MCF 10A (cell line): ENCODE measurements at regions not wholly inside any gene's neighbourhood (a gene's known extent, or its start where the extent isn't known, plus 50 kb on each side); places are given as distances from the start of the nearest gene placed in this dataset.

Experiments used
- BruUV-seq: library from RNA; stranded (reverse); fragments of 400-500 nt; replicated peaks from 2 replicates; lab custom pipeline; 2021; lab: Mats Ljungman, UMichigan
- CTCF ChIA-PET: fragments of 300-600 bp; sonication (Branson Sonifier 250); formaldehyde crosslinking; extraction: SDS; loops from one replicate; lab custom pipeline; 2021; ENCODE audit warnings: antibody characterized with exemption, inconsistent platforms; lab: Yijun Ruan, JAX
- POLR2A ChIA-PET: fragments of 300-600, 350-650 bp; sonication (Branson Sonifier 250); formaldehyde crosslinking; extraction: SDS; loops from one replicate; lab custom pipeline; 2020; ENCODE audit warnings: antibody characterized with exemption, inconsistent platforms; lab: Yijun Ruan, JAX
- DNase-seq: peaks from one replicate; pipeline ENCODE4 v3.0.0-alpha.2; 2018; ENCODE audit not compliant: unreplicated experiment
- H3K27ac Mint-ChIP-seq: one replicate; pipeline ENCODE4 v1.8.0; 2022; ENCODE audit warnings: mild to moderate bottlenecking, low read depth, mixed read lengths; ENCODE audit not compliant: unreplicated experiment
- H3K27me3 Mint-ChIP-seq: one replicate; pipeline ENCODE4 v1.8.0; 2022; ENCODE audit warnings: mixed read lengths; ENCODE audit not compliant: insufficient read depth, unreplicated experiment
- H3K36me3 Mint-ChIP-seq: one replicate; pipeline ENCODE4 v1.8.0; 2022; ENCODE audit warnings: mild to moderate bottlenecking, moderate library complexity, mixed read lengths; ENCODE audit not compliant: insufficient read depth, unreplicated experiment
- H3K4me1 Mint-ChIP-seq: one replicate; pipeline ENCODE4 v1.8.0; 2022; ENCODE audit warnings: mixed read lengths; ENCODE audit not compliant: insufficient read depth, unreplicated experiment
- H3K4me3 Mint-ChIP-seq: one replicate; pipeline ENCODE4 v1.8.0; 2022; ENCODE audit warnings: mild to moderate bottlenecking, moderate library complexity, mixed read lengths; ENCODE audit not compliant: unreplicated experiment
- H3K9me3 Mint-ChIP-seq: one replicate; pipeline ENCODE4 v1.8.0; 2022; ENCODE audit warnings: mixed read lengths; ENCODE audit not compliant: unreplicated experiment
- CTCF ChIP-seq: fragments of 200-600 bp; IDR thresholded peaks from one replicate; pipeline ENCODE4 v1.8.0; 2022; ENCODE audit warnings: antibody characterized with exemption, mild to moderate bottlenecking; ENCODE audit not compliant: unreplicated experiment
- intact Hi-C: fragments of 100-400 bp; cut with micrococcal nuclease; formaldehyde crosslinking; loops from 2 replicates; pipeline ENCODE4 v1.14.1; 2022

GRCh38 chr7:96562966-96563365 is 146.7 kb downstream of the SEM1 start:
- TF ChIP-seq CTCF, result no peak
- no TSS peak for BruUV-seq
- Mint-ChIP-seq H3K4me1 (peaks cover 7% of the 10 kb centered on the region), H3K36me3 (no peaks in the 10 kb centered on the region), H3K9me3 (no peaks in the 10 kb centered on the region), H3K27ac (no peak overlapping the region), H3K27me3 (peaks cover 38% of the 10 kb centered on the region), H3K4me3 (no peak overlapping the region)
- intact Hi-C loops, result no loop called here
- CTCF ChIA-PET, result no interaction called here
- DNase-seq, result no peak
- POLR2A ChIA-PET, result no interaction called here

GRCh38 chr7:96562458-96562857 is 147.2 kb downstream of the SEM1 start:
- Mint-ChIP-seq H3K27ac (no peak overlapping the region), H3K4me1 (peaks cover 7% of the 10 kb centered on the region), H3K27me3 (peaks cover 33% of the 10 kb centered on the region), H3K4me3 (no peak overlapping the region), H3K9me3 (no peaks in the 10 kb centered on the region), H3K36me3 (no peaks in the 10 kb centered on the region)
- BruUV-seq, result no TSS peak
- ChIA-PET CTCF (no interaction called here), POLR2A (no interaction called here)
- intact Hi-C loops, result no loop called here
- no peak for DNase-seq
- TF ChIP-seq CTCF, result no peak

GRCh38 chr7:96561892-96562291 is 147.8 kb downstream of the SEM1 start:
- H3K9me3 Mint-ChIP-seq, result no peaks in the 10 kb centered on the region
- ChIA-PET CTCF (no interaction called here), POLR2A (no interaction called here)
- no peak overlapping the region for H3K27ac Mint-ChIP-seq
- H3K4me3 Mint-ChIP-seq, result no peak overlapping the region
- intact Hi-C loops, result no loop called here
- no TSS peak for BruUV-seq
- TF ChIP-seq CTCF, result no peak
- no peaks in the 10 kb centered on the region for H3K36me3 Mint-ChIP-seq
- no peak for DNase-seq
- peaks cover 33% of the 10 kb centered on the region for H3K27me3 Mint-ChIP-seq
- peaks cover 7% of the 10 kb centered on the region for H3K4me1 Mint-ChIP-seq

GRCh38 chr7:96558530-96558929 is 151.1 kb downstream of the SEM1 start:
- BruUV-seq, result no TSS peak

More at GRCh38 chr7:96558530-96558929, 151.1 kb downstream of the SEM1 start:
- TF ChIP-seq CTCF, result no peak
- no peak for DNase-seq
- no peak overlapping the region for H3K4me3 Mint-ChIP-seq
- no peaks in the 10 kb centered on the region for H3K9me3 Mint-ChIP-seq
- H3K36me3 Mint-ChIP-seq, result no peaks in the 10 kb centered on the region
- POLR2A ChIA-PET, result no interaction called here
- peaks cover 16% of the 10 kb centered on the region for H3K27me3 Mint-ChIP-seq
- intact Hi-C loops, result no loop called here
- CTCF ChIA-PET, result no interaction called here
- peaks cover 7% of the 10 kb centered on the region for H3K4me1 Mint-ChIP-seq
- H3K27ac Mint-ChIP-seq, result peak overlapping the region; percentile 22
